ENCODE measurements at regions not wholly inside any gene's neighbourhood (a gene's known extent, or its start where the extent isn't known, plus 50 kb on each side); places are given as distances from the start of the nearest gene placed in this dataset.

DNA sequence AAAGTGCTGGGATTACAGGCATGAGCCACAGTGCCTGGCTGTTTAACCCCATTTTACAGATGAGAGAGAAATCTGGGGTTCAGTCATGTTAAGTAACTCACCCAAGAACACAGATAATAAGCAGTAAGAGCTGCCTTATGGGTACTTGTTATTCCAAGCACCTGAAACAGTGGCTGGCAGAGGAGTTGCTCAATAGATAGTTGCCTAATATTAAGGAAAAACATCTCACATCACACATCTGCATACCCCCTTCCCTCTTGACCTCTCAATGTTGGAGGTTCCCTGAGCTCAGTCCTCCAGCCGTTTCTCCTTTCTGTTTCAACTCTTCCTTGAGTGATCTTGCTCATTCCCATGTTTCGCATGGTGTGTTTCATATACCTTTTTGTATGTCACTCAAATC, 401.9 kb downstream of the KLF12 start:
- TF ChIP-seq, protein P1, sequence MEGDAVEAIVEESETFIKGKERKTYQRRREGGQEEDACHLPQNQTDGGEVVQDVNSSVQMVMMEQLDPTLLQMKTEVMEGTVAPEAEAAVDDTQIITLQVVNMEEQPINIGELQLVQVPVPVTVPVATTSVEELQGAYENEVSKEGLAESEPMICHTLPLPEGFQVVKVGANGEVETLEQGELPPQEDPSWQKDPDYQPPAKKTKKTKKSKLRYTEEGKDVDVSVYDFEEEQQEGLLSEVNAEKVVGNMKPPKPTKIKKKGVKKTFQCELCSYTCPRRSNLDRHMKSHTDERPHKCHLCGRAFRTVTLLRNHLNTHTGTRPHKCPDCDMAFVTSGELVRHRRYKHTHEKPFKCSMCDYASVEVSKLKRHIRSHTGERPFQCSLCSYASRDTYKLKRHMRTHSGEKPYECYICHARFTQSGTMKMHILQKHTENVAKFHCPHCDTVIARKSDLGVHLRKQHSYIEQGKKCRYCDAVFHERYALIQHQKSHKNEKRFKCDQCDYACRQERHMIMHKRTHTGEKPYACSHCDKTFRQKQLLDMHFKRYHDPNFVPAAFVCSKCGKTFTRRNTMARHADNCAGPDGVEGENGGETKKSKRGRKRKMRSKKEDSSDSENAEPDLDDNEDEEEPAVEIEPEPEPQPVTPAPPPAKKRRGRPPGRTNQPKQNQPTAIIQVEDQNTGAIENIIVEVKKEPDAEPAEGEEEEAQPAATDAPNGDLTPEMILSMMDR (IDR thresholded peaks at IDR 0.05; ENCODE audit: insufficient read depth, low read depth, low read length): no peak
- TF ChIP-seq EZH2 (IDR thresholded peaks at IDR 0.05; ENCODE audit: insufficient read depth, low read length): no peak
